ENCODE measurements at regions not wholly inside any gene's neighbourhood (a gene's known extent, or its start where the extent isn't known, plus 50 kb on each side); places are given as distances from the start of the nearest gene placed in this dataset.

GRCh38 chr3:117562000-117562399, 852.4 kb downstream of the TUSC7 start (continued):
- TF ChIP-seq RBBP5 (IDR thresholded peaks at IDR 0.05; ENCODE audit: borderline replicate concordance, insufficient read depth, low read length, poor library complexity, severe bottlenecking), result no peak

GRCh38 chr3:117563063-117563462, 853.5 kb downstream of the TUSC7 start:
- POLR2A ChIA-PET, result no interaction called here
- in situ Hi-C loops (cut with MboI), result no loop called here
- no peaks in the 10 kb centered on the region for H3K9me1 ChIP-seq (ENCODE audit: control insufficient read depth, insufficient read depth, low read length)
- TF ChIP-seq FIP1L1 (IDR thresholded peaks at IDR 0.05; ENCODE audit: low read depth, low read length, poor library complexity, severe bottlenecking) (no peak), ADNP (tag; IDR thresholded peaks at IDR 0.05) (no peak), ZNF778 (CRISPR knock-in tag; IDR thresholded peaks at IDR 0.05) (no peak), FOXK2 (conservative IDR thresholded peaks at IDR 0.05 in 1 of 2, IDR thresholded peaks at IDR 0.05 in 1 of 2; ENCODE audit: low read depth in 2 of 2) (no peak), SNAPC5 (CRISPR knock-in tag; IDR thresholded peaks at IDR 0.05) (no peak), THRAP3 (IDR thresholded peaks at IDR 0.05; ENCODE audit: borderline replicate concordance) (no peak), GTF2E2 (tag; IDR thresholded peaks at IDR 0.05) (no peak), SRSF3 (IDR thresholded peaks at IDR 0.05; ENCODE audit: insufficient read depth, low read length) (no peak), SRSF7 (optimal IDR thresholded peaks at IDR 0.05; ENCODE audit: low read depth, low read length) (no peak), ZNF263 (CRISPR knock-in tag; IDR thresholded peaks at IDR 0.05; ENCODE audit: borderline replicate concordance) (no peak), SMC3 (conservative IDR thresholded peaks at IDR 0.05; ENCODE audit: insufficient read depth, low read depth, low read length) (no peak), PHF8 (IDR thresholded peaks at IDR 0.05; ENCODE audit: borderline replicate concordance, low read length) (no peak), TAF1 (IDR thresholded peaks at IDR 0.05; ENCODE audit: control insufficient read depth, extremely low read depth, insufficient read depth, low read length, severe bottlenecking) (no peak), ZKSCAN8 (CRISPR knock-in tag; IDR thresholded peaks at IDR 0.05) (no peak)
- TF ChIP-seq, protein P1, sequence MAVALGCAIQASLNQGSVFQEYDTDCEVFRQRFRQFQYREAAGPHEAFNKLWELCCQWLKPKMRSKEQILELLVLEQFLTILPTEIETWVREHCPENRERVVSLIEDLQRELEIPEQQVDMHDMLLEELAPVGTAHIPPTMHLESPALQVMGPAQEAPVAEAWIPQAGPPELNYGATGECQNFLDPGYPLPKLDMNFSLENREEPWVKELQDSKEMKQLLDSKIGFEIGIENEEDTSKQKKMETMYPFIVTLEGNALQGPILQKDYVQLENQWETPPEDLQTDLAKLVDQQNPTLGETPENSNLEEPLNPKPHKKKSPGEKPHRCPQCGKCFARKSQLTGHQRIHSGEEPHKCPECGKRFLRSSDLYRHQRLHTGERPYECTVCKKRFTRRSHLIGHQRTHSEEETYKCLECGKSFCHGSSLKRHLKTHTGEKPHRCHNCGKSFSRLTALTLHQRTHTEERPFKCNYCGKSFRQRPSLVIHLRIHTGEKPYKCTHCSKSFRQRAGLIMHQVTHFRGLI (CRISPR knock-in tag; IDR thresholded peaks at IDR 0.05), result no peak

More at GRCh38 chr3:117563063-117563462, 853.5 kb downstream of the TUSC7 start:
- BruUV-seq (replicated peaks), result no TSS peak
- no peak for FAIRE-seq
- H3K9me3 ChIP-seq (replicated peaks; ENCODE audit: control insufficient read depth, insufficient read depth, low read depth, low read length), result no peaks in the 10 kb centered on the region
- intact Hi-C loops (cut with micrococcal nuclease), result no loop called here
- H4K20me1 ChIP-seq (replicated peaks; ENCODE audit: control insufficient read depth, insufficient read depth, low read length), result no peaks in the 10 kb centered on the region
- CTCF ChIA-PET (ENCODE audit: low intra/inter-chr PET ratio), result no interaction called here
- no peaks in the 10 kb centered on the region for H3K79me2 ChIP-seq (ENCODE audit: control insufficient read depth, insufficient read depth, low read length)
- H3K27me3 ChIP-seq (ENCODE audit: control insufficient read depth in 2 of 2, insufficient read depth in 2 of 2, low read length in 2 of 2), result no peaks in the 10 kb centered on the region
- no peak overlapping the region for H3K4me2 ChIP-seq (ENCODE audit: insufficient read depth, low read length)
- no peak for DNase-seq (ENCODE audit: extremely low read depth in 1 of 4, low spot score in 3 of 4)
- no peak overlapping the region for H3K4me3 ChIP-seq
- H3K36me3 ChIP-seq (ENCODE audit: control insufficient read depth, insufficient read depth, low read length), result no peaks in the 10 kb centered on the region
- no peaks in the 10 kb centered on the region for H3K4me1 ChIP-seq (replicated peaks in 1 of 2; ENCODE audit: control insufficient read depth in 2 of 2, insufficient read depth in 2 of 2, low read length in 2 of 2)
- ATAC-seq, result no peak
- no peak overlapping the region for H3K27ac ChIP-seq (ENCODE audit: extremely low read depth, low read depth, low read length)
- H3K9ac ChIP-seq (ENCODE audit: insufficient read depth in 1 of 2, low read depth in 2 of 2, low read length in 2 of 2), result no peak overlapping the region
- WGBS (ENCODE audit: insufficient coverage, low coverage, missing lambda C conversion rate), result 4% methylated on average over 3 of the region's 4 CpGs
- no peak overlapping the region for H2AFZ ChIP-seq (ENCODE audit: low read depth, low read length)

Measured in K562 (cell line).